K562 (cell line): ENCODE measurements at regions not wholly inside any gene's neighbourhood (a gene's known extent, or its start where the extent isn't known, plus 50 kb on each side); places are given as distances from the start of the nearest gene placed in this dataset.

Source experiments
- BHLHE40 ChIP-seq: IDR thresholded peaks from 2 replicates; pipeline ENCODE4 v1.6.1; 2011; ENCODE audit warnings: low read length, improper control_type of control experiment
- CHD2 ChIP-seq: IDR thresholded peaks from 2 replicates; pipeline ENCODE4 v1.6.1; 2011; ENCODE audit warnings: low read depth, low read length
- EZH2 ChIP-seq: IDR thresholded peaks from 2 replicates; pipeline ENCODE4 v1.6.1; 2012; ENCODE audit warnings: low read depth, mild to moderate bottlenecking, inconsistent platforms, low read length, borderline replicate concordance
- MTA3 ChIP-seq: fragments of 450-650 bp; formaldehyde crosslinking; IDR thresholded peaks from 2 replicates; pipeline ENCODE4 v1.6.1; 2017; ENCODE audit warnings: mild to moderate bottlenecking, borderline replicate concordance
- PCBP1 ChIP-seq: fragments of 200-400 bp; formaldehyde crosslinking; IDR thresholded peaks from 2 replicates; pipeline ENCODE4 v1.6.1; 2018; ENCODE audit warnings: mild to moderate bottlenecking, low read depth, low read length; ENCODE audit not compliant: poor library complexity, severe bottlenecking
- YY1 ChIP-seq, 3 experiments: IDR thresholded peaks; 2 replicates each; pipeline ENCODE4 v1.6.1; 2011; ENCODE audit warnings: low read length in 2 of 3, mild to moderate bottlenecking in 2 of 3, moderate library complexity in 2 of 3, borderline replicate concordance in 1 of 3, control low read depth in 1 of 3, low read depth in 1 of 3; ENCODE audit not compliant: insufficient read depth in 3 of 3, insufficient replicate concordance in 2 of 3, control insufficient read depth in 1 of 3, insufficient read length in 1 of 3; ENCODE audit errors: extremely low read depth in 1 of 3

DNA sequence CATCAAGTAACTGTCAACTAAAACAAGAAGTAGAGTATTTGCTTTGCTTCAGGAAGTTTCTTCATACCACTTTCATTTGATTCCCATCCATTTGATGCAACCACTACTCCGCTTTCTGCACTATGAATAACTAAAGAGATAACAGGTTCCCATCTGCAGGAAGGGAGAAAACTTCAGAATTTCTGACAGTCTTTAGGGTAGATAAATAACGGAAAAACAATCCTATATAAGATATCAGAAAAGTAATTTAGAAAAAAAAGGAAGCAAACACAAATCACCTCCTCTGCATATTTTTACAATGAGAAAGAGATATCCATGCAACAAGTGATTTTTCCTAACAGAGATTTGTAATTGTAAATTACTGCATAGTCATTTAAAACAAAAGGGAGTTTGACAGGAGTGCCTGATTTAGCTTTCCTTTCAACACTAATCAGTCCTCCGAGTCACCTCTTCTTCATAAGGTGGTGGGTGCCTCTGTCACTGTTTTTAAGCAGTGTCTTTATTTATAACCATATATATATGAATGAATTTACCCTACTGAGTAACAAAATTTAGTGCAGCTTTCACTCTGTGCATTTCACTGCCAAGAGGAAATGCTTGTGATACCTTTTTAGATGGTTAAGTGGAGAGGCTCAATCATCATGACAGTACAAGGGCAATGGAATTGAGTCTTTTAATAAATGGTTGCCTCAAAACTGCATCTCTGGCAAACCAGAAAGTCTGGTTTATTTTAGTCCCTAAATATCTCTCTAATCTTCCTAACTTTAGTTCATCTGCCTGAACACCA is 1920.4 kb downstream of the MRPL39 start:
- TF ChIP-seq BHLHE40 = no peak
- no peak for TF ChIP-seq EZH2
- no peak for TF ChIP-seq PCBP1
- no peak for TF ChIP-seq YY1 (IDR thresholded peaks at IDR 0.05; ENCODE audit: borderline replicate concordance in 1 of 3, control insufficient read depth in 1 of 3, extremely low read depth in 1 of 3, insufficient read depth in 3 of 3, insufficient read length in 1 of 3, insufficient replicate concordance in 2 of 3, low read depth in 1 of 3, low read length in 2 of 3)
- TF ChIP-seq CHD2 = no peak
- no peak for TF ChIP-seq MTA3
